ENCODE measurements at regions not wholly inside any gene's neighbourhood (a gene's known extent, or its start where the extent isn't known, plus 50 kb on each side); places are given as distances from the start of the nearest gene placed in this dataset.

DNA sequence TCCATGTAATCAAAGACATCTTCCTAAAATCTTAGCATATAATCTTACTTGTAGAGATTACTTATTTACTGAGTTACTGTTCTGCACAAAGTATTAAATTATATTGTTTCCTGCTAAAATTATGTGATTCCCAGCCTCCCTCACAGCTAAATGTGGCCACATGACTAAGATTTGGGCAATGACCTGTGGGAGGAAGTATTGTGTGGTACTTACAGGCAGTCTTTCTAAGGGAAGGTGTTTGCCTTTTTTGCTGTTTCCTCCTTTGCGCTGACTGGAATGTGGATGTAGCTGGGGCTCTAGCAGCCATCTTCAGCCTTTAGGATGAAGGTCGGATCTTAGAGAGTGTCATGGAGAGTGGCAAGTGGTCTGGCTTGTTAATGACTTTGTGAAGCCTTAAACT is 146.3 kb upstream of the APCDD1 start:
- no peaks in the 10 kb centered on the region for H3K4me1 Mint-ChIP-seq
- H3K4me3 Mint-ChIP-seq, result no peak overlapping the region
- no peaks in the 10 kb centered on the region for H3K9me3 ChIP-seq
- peaks cover 0 to 3% (median 0%) of the 10 kb centered on the region in 3 donors for H3K9me3 Mint-ChIP-seq
- no peak overlapping the region for H3K27ac Mint-ChIP-seq
- H3K27ac ChIP-seq (ENCODE audit: low read length), result no peak overlapping the region
- H3K36me3 ChIP-seq (ENCODE audit: control insufficient read depth in 2 of 2, extremely low read depth in 1 of 2, insufficient read depth in 1 of 2, low read length in 1 of 2), result no peaks in the 10 kb centered on the region
- H3K27me3 ChIP-seq (replicated peaks in 1 of 2; ENCODE audit: control insufficient read depth in 2 of 2, extremely low read depth in 1 of 2, insufficient read depth in 2 of 2, low read length in 1 of 2), result no peaks in the 10 kb centered on the region
- peaks cover 0 to 7% of the 10 kb centered on the region in 2 donors for H3K27me3 Mint-ChIP-seq
- ChIA-PET CTCF (no interaction called here), POLR2A (no interaction called here)
- no peaks in the 10 kb centered on the region for H3K36me3 Mint-ChIP-seq
- H3K4me3 ChIP-seq (ENCODE audit: control insufficient read depth in 1 of 2, extremely low read depth in 1 of 2, low read length in 1 of 2), result no peak overlapping the region
- ATAC-seq (replicated peaks in 1 of 4), result no peak
- 20% methylated on average over 1 of the region's 2 CpGs for WGBS (ENCODE audit: insufficient coverage)
- DNase-seq, result no peak
- H3K4me1 ChIP-seq (ENCODE audit: control insufficient read depth in 1 of 2, extremely low read depth in 1 of 2, insufficient read depth in 2 of 2, low read length in 2 of 2), result no peaks in the 10 kb centered on the region

DNA sequence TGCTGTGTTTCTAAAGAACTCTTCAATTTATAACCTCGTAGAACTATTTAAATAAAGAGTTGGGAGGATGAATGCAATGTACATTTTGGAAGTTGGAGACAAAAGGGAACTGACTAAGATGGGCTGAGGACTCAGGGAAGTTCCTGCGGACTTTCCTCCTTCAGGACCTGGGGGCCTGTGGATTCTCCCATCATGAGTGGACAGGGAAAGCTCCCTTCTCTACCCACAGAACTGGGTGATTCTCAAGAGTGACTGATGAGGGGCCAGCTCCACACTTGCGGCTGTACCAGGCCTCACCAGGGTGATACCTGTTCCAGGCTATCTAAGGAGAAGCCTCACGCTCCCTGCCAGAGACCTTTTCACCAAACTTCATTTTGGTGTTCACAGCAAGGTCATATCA is 143.8 kb upstream of the APCDD1 start:
- Mint-ChIP-seq H3K27ac (no peak overlapping the region), H3K9me3 (no peaks in the 10 kb centered on the region), H3K4me3 (no peak overlapping the region), H3K4me1 (peaks cover 0 to 2% (median 0%) of the 10 kb centered on the region in 3 donors), H3K27me3 (peaks cover 0 to 7% of the 10 kb centered on the region in 2 donors), H3K36me3 (no peaks in the 10 kb centered on the region)
- H3K36me3 ChIP-seq (ENCODE audit: control insufficient read depth in 2 of 2, extremely low read depth in 1 of 2, insufficient read depth in 1 of 2, low read length in 1 of 2), result no peaks in the 10 kb centered on the region
- no peak overlapping the region for H3K4me3 ChIP-seq (ENCODE audit: control insufficient read depth in 1 of 2, extremely low read depth in 1 of 2, low read length in 1 of 2)
- no peaks in the 10 kb centered on the region for H3K9me3 ChIP-seq
- no peak overlapping the region for H3K27ac ChIP-seq (ENCODE audit: low read length)
- ChIA-PET POLR2A (no interaction called here), CTCF (no interaction called here)
- DNase-seq (no peak), ATAC-seq (replicated peaks in 1 of 4) (no peak)
- WGBS (ENCODE audit: insufficient coverage), result 86% methylated on average over 2 of the region's 4 CpGs
- no peaks in the 10 kb centered on the region for H3K4me1 ChIP-seq (ENCODE audit: control insufficient read depth in 1 of 2, extremely low read depth in 1 of 2, insufficient read depth in 2 of 2, low read length in 2 of 2)
- H3K27me3 ChIP-seq (replicated peaks in 1 of 2; ENCODE audit: control insufficient read depth in 2 of 2, extremely low read depth in 1 of 2, insufficient read depth in 2 of 2, low read length in 1 of 2), result no peaks in the 10 kb centered on the region

DNA sequence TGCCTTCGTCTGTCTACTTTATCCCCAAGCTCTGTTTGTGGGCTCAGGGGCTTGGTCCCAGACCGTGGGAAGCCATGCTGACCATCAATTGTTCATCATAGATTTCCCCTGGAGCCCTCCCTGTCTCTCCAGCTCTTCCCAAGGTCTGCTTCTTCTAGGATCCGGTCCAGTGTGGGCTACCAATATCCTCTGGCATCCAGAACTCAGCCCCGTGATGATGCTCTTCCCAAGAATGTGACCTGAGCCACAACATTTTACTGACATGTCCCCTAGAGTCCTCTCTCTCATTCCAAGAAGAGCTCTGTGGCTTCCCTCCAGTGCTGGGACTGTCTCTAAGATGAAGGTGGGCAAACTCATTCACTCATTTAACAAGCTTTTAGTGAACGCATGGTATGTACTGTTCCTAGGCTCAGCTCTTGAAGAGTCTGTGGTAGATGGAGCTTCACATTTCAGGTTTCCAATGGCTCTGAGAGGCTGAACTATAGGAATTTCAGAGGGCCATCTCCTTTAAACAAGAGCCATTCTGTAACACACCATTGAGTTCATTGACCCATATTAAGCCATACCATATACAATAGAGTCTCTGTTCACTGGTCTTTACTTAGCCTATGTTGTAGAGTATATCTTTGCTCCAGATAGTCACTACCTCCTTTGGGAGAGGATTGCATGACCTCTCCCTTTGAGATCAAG is 142.0 kb upstream of the APCDD1 start:
- WGBS (ENCODE audit: insufficient coverage), result 32% methylated on average over 3 of the region's 5 CpGs
- DNase-seq (no peak), ATAC-seq (replicated peaks in 1 of 4) (no peak)
- Histone ChIP-seq H3K9me3 (no peaks in the 10 kb centered on the region), H3K27me3 (replicated peaks in 1 of 2; ENCODE audit: control insufficient read depth in 2 of 2, extremely low read depth in 1 of 2, insufficient read depth in 2 of 2, low read length in 1 of 2) (peaks cover 0 to 6% of the 10 kb centered on the region in 2 experiments), H3K27ac (ENCODE audit: low read length) (no peak overlapping the region), H3K4me3 (ENCODE audit: control insufficient read depth in 1 of 2, extremely low read depth in 1 of 2, low read length in 1 of 2) (no peak overlapping the region), H3K4me1 (ENCODE audit: control insufficient read depth in 1 of 2, extremely low read depth in 1 of 2, insufficient read depth in 2 of 2, low read length in 2 of 2) (no peaks in the 10 kb centered on the region), H3K36me3 (ENCODE audit: control insufficient read depth in 2 of 2, extremely low read depth in 1 of 2, insufficient read depth in 1 of 2, low read length in 1 of 2) (no peaks in the 10 kb centered on the region)
- no peak overlapping the region for H3K27ac Mint-ChIP-seq
- peaks cover 0 to 7% of the 10 kb centered on the region in 2 donors for H3K27me3 Mint-ChIP-seq
- no peak overlapping the region for H3K4me3 Mint-ChIP-seq
- POLR2A ChIA-PET, result interaction anchor here in 1 of 2 donors (0.7 kb wide), 1 partner anchor 10 kb away, joined by 3 read pairs; no protein-coding TSS in a partner anchor
- no peaks in the 10 kb centered on the region for H3K36me3 Mint-ChIP-seq
- H3K4me1 Mint-ChIP-seq, result peaks cover 0 to 4% (median 0%) of the 10 kb centered on the region in 3 donors
- CTCF ChIA-PET, result no interaction called here
- no peaks in the 10 kb centered on the region for H3K9me3 Mint-ChIP-seq

DNA sequence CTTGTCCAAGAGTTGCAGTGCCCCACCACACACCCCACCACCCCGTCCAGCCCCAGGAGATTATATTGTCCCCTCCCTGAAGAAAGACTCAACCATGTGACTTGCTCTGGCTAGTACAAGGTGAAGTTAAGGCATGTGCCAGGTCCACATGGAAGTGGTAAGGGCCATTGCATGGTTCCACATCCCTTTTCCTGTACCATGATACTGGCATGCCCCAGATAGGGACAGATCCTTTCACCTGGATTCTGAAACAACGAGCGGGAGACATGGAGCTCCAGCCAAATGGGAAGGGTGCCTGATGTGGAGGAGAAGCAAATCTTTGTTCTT is 141.5 kb upstream of the APCDD1 start:
- H3K9me3 Mint-ChIP-seq, result no peaks in the 10 kb centered on the region
- H3K27ac ChIP-seq (ENCODE audit: low read length), result no peak overlapping the region
- H3K27me3 ChIP-seq (replicated peaks in 1 of 2; ENCODE audit: control insufficient read depth in 2 of 2, extremely low read depth in 1 of 2, insufficient read depth in 2 of 2, low read length in 1 of 2), result peaks cover 0 to 7% of the 10 kb centered on the region in 2 experiments
- peaks cover 0 to 4% (median 0%) of the 10 kb centered on the region in 3 donors for H3K4me1 Mint-ChIP-seq
- H3K36me3 ChIP-seq (ENCODE audit: control insufficient read depth in 2 of 2, extremely low read depth in 1 of 2, insufficient read depth in 1 of 2, low read length in 1 of 2), result no peaks in the 10 kb centered on the region
- no peak overlapping the region for H3K4me3 ChIP-seq (ENCODE audit: control insufficient read depth in 1 of 2, extremely low read depth in 1 of 2, low read length in 1 of 2)
- CTCF ChIA-PET, result no interaction called here
- H3K9me3 ChIP-seq, result no peaks in the 10 kb centered on the region
- no peaks in the 10 kb centered on the region for H3K36me3 Mint-ChIP-seq
- DNase-seq, result no peak
- H3K27me3 Mint-ChIP-seq, result peaks cover 0 to 7% of the 10 kb centered on the region in 2 donors
- no peak overlapping the region for H3K4me3 Mint-ChIP-seq
- POLR2A ChIA-PET, result no interaction called here
- no peaks in the 10 kb centered on the region for H3K4me1 ChIP-seq (ENCODE audit: control insufficient read depth in 1 of 2, extremely low read depth in 1 of 2, insufficient read depth in 2 of 2, low read length in 2 of 2)
- H3K27ac Mint-ChIP-seq, result no peak overlapping the region
- ATAC-seq (replicated peaks in 1 of 4), result no peak
- WGBS (ENCODE audit: insufficient coverage), result 86% methylated on average over 2 of the region's 3 CpGs

DNA sequence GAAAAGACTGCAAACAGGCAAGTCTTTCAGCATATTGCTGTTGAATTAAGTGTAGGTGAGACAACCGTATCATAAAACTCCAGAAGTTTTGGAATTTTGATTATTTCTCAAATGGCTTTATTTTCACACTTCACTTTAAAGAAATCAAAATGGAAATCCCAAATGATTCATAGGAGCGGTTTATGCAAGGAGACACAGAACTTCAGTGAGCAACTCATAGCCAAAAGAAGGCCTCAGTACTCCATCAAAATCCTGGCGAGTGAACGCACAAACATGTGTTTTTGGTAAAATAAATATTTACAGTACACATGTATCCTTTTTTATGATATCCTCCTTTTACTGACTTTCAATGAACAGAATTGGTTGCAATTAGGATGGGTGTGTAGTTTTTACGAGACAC is 140.4 kb upstream of the APCDD1 start:
- ChIA-PET CTCF (interaction anchor here in 1 of 2 donors (0.7 kb wide), 1 partner anchor 73 kb away, joined by 3 read pairs; no protein-coding TSS in a partner anchor), POLR2A (no interaction called here)
- peaks cover 0 to 7% of the 10 kb centered on the region in 2 donors for H3K27me3 Mint-ChIP-seq
- Histone ChIP-seq H3K9me3 (no peaks in the 10 kb centered on the region), H3K27ac (ENCODE audit: low read length) (no peak overlapping the region), H3K4me1 (ENCODE audit: control insufficient read depth in 1 of 2, extremely low read depth in 1 of 2, insufficient read depth in 2 of 2, low read length in 2 of 2) (no peaks in the 10 kb centered on the region), H3K27me3 (replicated peaks in 1 of 2; ENCODE audit: control insufficient read depth in 2 of 2, extremely low read depth in 1 of 2, insufficient read depth in 2 of 2, low read length in 1 of 2) (peaks cover 0 to 7% of the 10 kb centered on the region in 2 experiments), H3K4me3 (ENCODE audit: control insufficient read depth in 1 of 2, extremely low read depth in 1 of 2, low read length in 1 of 2) (no peak overlapping the region), H3K36me3 (ENCODE audit: control insufficient read depth in 2 of 2, extremely low read depth in 1 of 2, insufficient read depth in 1 of 2, low read length in 1 of 2) (no peaks in the 10 kb centered on the region)
- ATAC-seq (replicated peaks in 1 of 4) (no peak), DNase-seq (no peak)
- WGBS (ENCODE audit: insufficient coverage), result 90% methylated on average over 2 of the region's 5 CpGs
- no peaks in the 10 kb centered on the region for H3K36me3 Mint-ChIP-seq
- H3K4me3 Mint-ChIP-seq, result no peak overlapping the region
- no peaks in the 10 kb centered on the region for H3K9me3 Mint-ChIP-seq
- no peak overlapping the region for H3K27ac Mint-ChIP-seq
- H3K4me1 Mint-ChIP-seq, result peaks cover 0 to 4% (median 0%) of the 10 kb centered on the region in 3 donors

DNA sequence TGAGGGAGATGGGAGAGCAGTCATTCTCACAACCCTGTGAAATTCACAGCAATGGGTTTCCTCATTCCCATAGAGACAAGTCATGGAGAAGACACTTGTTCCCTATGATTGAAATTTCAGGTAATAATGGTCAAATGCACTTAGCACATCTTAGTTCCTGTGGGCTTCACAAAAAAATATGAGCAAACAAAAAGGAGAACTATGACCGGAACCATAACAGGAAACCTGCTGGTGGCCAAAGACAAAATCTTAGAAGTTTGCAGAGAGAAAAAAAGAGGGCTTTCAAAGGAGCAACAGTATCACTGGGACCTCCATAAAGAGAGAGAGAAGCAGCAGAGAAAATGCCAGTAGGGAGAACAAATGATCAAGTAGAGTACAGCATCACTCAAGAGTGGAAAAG is 138.9 kb upstream of the APCDD1 start:
- Histone ChIP-seq H3K27ac (ENCODE audit: low read length) (no peak overlapping the region), H3K4me1 (ENCODE audit: control insufficient read depth in 1 of 2, extremely low read depth in 1 of 2, insufficient read depth in 2 of 2, low read length in 2 of 2) (no peaks in the 10 kb centered on the region), H3K9me3 (no peaks in the 10 kb centered on the region), H3K27me3 (replicated peaks in 1 of 2; ENCODE audit: control insufficient read depth in 2 of 2, extremely low read depth in 1 of 2, insufficient read depth in 2 of 2, low read length in 1 of 2) (peaks cover 0 to 7% of the 10 kb centered on the region in 2 experiments), H3K4me3 (ENCODE audit: control insufficient read depth in 1 of 2, extremely low read depth in 1 of 2, low read length in 1 of 2) (no peak overlapping the region), H3K36me3 (ENCODE audit: control insufficient read depth in 2 of 2, extremely low read depth in 1 of 2, insufficient read depth in 1 of 2, low read length in 1 of 2) (no peaks in the 10 kb centered on the region)
- Mint-ChIP-seq H3K4me3 (no peak overlapping the region), H3K36me3 (no peaks in the 10 kb centered on the region), H3K9me3 (no peaks in the 10 kb centered on the region), H3K4me1 (peaks cover 0 to 7% (median 4%) of the 10 kb centered on the region in 3 donors), H3K27me3 (no peaks in the 10 kb centered on the region), H3K27ac (no peak overlapping the region)
- DNase-seq, result no peak
- POLR2A ChIA-PET, result no interaction called here
- 80% methylated on average over 1 of the region's 1 CpG for WGBS (ENCODE audit: insufficient coverage)
- no peak for ATAC-seq (replicated peaks in 1 of 4)
- CTCF ChIA-PET, result no interaction called here

DNA sequence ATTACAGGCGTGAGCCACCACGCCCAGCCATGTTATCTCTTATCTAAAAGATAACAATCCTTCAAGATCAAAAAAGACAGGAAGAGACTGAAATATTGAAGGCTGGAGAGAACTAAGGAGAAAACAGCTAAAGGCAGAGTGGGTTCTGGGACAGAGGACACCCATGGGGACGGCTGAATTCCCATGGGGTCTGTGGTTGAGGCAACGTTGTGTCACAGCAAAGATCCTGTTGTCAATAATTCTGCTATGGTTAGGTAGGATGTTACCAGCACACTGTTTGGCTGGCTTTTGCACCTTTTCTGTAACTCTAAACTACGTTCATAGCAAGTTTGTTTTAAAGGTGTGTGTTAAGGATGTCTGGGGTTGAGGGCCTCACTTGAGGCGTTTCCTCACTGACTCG is 137.7 kb upstream of the APCDD1 start:
- H3K9me3 Mint-ChIP-seq, result no peaks in the 10 kb centered on the region
- no peaks in the 10 kb centered on the region for H3K36me3 ChIP-seq (ENCODE audit: control insufficient read depth in 2 of 2, extremely low read depth in 1 of 2, insufficient read depth in 1 of 2, low read length in 1 of 2)
- no peak overlapping the region for H3K27ac Mint-ChIP-seq
- H3K36me3 Mint-ChIP-seq, result no peaks in the 10 kb centered on the region
- no peak overlapping the region for H3K4me3 ChIP-seq (ENCODE audit: control insufficient read depth in 1 of 2, extremely low read depth in 1 of 2, low read length in 1 of 2)
- ChIA-PET POLR2A (no interaction called here), CTCF (no interaction called here)
- no peak overlapping the region for H3K4me3 Mint-ChIP-seq
- no peaks in the 10 kb centered on the region for H3K4me1 ChIP-seq (ENCODE audit: control insufficient read depth in 1 of 2, extremely low read depth in 1 of 2, insufficient read depth in 2 of 2, low read length in 2 of 2)
- peaks cover 0 to 7% (median 4%) of the 10 kb centered on the region in 3 donors for H3K4me1 Mint-ChIP-seq
- ATAC-seq (replicated peaks in 1 of 4), result no peak
- H3K9me3 ChIP-seq, result no peaks in the 10 kb centered on the region
- peaks cover 0 to 10% of the 10 kb centered on the region in 2 experiments for H3K27me3 ChIP-seq (replicated peaks in 1 of 2; ENCODE audit: control insufficient read depth in 2 of 2, extremely low read depth in 1 of 2, insufficient read depth in 2 of 2, low read length in 1 of 2)
- WGBS (ENCODE audit: insufficient coverage), result 63% methylated on average over 2 of the region's 7 CpGs
- no peaks in the 10 kb centered on the region for H3K27me3 Mint-ChIP-seq
- DNase-seq, result no peak
- no peak overlapping the region for H3K27ac ChIP-seq (ENCODE audit: low read length)

All from T-cell (primary cell).